Skeletal muscle tissue (tissue), 3 donors: ENCODE measurements at regions not wholly inside any gene's neighbourhood (a gene's known extent, or its start where the extent isn't known, plus 50 kb on each side); places are given as distances from the start of the nearest gene placed in this dataset.
A peak's percentile ranks its signal among the peaks of the same experiment; 100 is the strongest.
"Not testable (repeated sequence)": the region's sequence is repeated elsewhere in the genome, so short reads cannot be mapped to it uniquely, and the experiment has no call there.

ENCODE experiments used
- H3K27ac ChIP-seq: one replicate; pipeline ENCODE4 v1.7.0; 2013; ENCODE audit warnings: mild to moderate bottlenecking, low read depth, low read length, inconsistent platforms
- H3K27me3 ChIP-seq, 3 donors: one replicate each; pipeline ENCODE4 v1.7.0; 2013; ENCODE audit warnings: low read length in 3 of 3; ENCODE audit not compliant: control insufficient read depth in 3 of 3, insufficient read depth in 3 of 3
- H3K36me3 ChIP-seq, 3 donors: one replicate each; pipeline ENCODE4 v1.7.0; 2013; ENCODE audit warnings: low read length in 3 of 3; ENCODE audit not compliant: control insufficient read depth in 3 of 3, insufficient read depth in 3 of 3
- H3K4me1 ChIP-seq, 3 donors: one replicate each; pipeline ENCODE4 v1.7.0; 2013; ENCODE audit warnings: low read length in 3 of 3, mild to moderate bottlenecking in 3 of 3; ENCODE audit not compliant: control insufficient read depth in 3 of 3, insufficient read depth in 3 of 3
- H3K4me3 ChIP-seq, 3 donors: one replicate each; pipeline ENCODE4 v1.7.0; 2013; ENCODE audit warnings: low read length in 3 of 3
- H3K9ac ChIP-seq, 3 donors: one replicate each; pipeline ENCODE4 v1.7.0; 2013; ENCODE audit warnings: low read length in 3 of 3, mild to moderate bottlenecking in 3 of 3, moderate library complexity in 2 of 3, low read depth in 1 of 3
- H3K9me3 ChIP-seq, 3 donors: one replicate each; pipeline ENCODE4 v1.7.0; 2013; ENCODE audit warnings: low read length in 3 of 3; ENCODE audit not compliant: control insufficient read depth in 3 of 3
- donor health status: Osteomylitis.

DNA sequence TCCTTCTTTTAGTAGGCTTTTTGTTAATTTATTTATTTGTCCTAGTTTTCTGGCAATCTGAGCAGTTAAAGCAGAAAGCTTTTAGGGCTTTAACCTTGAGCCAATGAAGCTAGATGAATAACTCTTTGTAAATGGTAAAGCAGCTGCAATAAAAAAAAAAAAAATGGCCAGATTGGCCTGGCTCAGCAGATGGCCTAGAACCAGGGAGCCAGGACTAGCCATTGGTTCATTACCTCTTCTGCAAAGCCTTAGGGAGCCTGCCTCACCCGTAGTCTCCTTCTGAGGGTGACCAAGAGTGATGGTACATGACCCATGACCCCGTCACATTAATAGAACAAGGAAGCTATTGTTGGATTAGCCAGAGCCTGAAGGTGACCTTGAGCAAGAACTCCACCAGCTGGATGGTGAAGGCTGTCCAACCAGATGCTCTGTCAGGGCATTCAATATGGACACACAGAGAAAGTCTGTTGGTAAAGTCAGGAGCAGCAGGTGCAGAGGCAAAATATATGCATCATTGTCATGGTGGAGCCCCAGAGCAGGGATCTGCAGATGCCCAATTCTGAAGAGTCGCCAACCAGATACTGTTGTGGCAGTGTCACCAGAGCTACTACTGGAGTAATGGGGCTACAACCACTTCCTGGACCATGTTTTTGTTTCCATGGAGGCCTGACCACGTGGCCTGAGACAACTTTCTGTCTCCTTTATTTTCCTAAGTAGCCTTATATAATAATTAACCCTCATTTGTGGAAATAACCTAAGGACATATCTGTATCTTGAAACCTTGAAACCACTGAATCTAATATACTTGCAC lies 100.7 kb downstream of the MTX3 start:
- no peak overlapping the region for H3K9ac ChIP-seq
- H3K4me1 ChIP-seq = no peaks in the 10 kb centered on the region
- no peaks in the 10 kb centered on the region for H3K36me3 ChIP-seq
- H3K27ac ChIP-seq = no peak overlapping the region
- H3K27me3 ChIP-seq = no peaks in the 10 kb centered on the region
- H3K4me3 ChIP-seq = no peak overlapping the region
- no peaks in the 10 kb centered on the region for H3K9me3 ChIP-seq

DNA sequence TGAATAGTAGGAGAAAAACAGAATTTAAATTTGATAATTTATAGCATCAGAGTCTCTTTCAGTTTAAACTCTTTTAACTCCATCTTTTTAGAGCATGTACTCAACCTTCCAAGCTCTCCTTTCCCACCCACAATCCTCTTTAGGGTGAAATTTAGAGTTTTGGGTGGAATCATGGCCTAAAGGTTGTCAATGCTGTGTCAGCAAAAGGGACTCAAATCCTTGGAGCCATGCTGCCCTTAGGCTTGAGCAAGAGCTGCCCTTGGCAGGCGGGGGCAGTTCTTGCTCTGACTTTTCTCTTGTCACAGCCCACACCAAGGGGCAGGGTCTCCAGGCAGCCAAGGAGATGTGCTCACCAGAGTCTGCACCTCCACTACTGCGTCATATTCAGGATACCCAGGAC lies 102.4 kb downstream of the MTX3 start:
- Histone ChIP-seq H3K9ac (no peak overlapping the region), H3K27ac (no peak overlapping the region), H3K9me3 (no peaks in the 10 kb centered on the region), H3K4me3 (no peak overlapping the region), H3K27me3 (no peaks in the 10 kb centered on the region), H3K4me1 (no peaks in the 10 kb centered on the region), H3K36me3 (no peaks in the 10 kb centered on the region)

- H3K9me3 ChIP-seq = no peaks in the 10 kb centered on the region
- no peaks in the 10 kb centered on the region for H3K27me3 ChIP-seq
- no peak overlapping the region for H3K9ac ChIP-seq
- H3K4me3 ChIP-seq = no peak overlapping the region
- H3K27ac ChIP-seq = no peak overlapping the region
- no peaks in the 10 kb centered on the region for H3K36me3 ChIP-seq
- no peaks in the 10 kb centered on the region for H3K4me1 ChIP-seq
Observed at GRCh38 chr5:79886925-79887655, 104.0 kb downstream of the MTX3 start.

- H3K27me3 ChIP-seq = no peaks in the 10 kb centered on the region
Observed at GRCh38 chr5:79886456-79886855, 104.6 kb downstream of the MTX3 start.

DNA sequence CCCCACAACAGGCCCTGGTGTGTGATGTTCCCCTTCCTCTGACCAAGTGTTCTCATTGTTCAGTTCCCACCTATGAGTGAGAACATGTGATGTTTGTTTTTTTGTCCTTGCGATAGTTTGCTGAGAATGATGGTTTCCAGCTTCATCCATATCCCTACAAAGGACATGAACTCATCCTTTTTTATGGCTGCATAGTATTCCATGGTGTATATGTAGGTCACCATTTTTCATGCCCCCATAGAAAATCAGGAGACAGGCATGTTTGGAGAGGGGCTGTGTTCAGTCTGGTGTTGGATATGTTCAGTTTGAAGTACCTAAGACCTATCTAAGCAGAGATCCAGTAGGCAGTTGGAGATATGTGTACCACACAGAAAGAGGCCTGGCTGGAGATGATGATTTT lies 111.2 kb downstream of the MTX3 start:
- H3K4me3 ChIP-seq, H3K27ac ChIP-seq, H3K9me3 ChIP-seq, H3K9ac ChIP-seq, H3K36me3 ChIP-seq, H3K4me1 ChIP-seq, H3K27me3 ChIP-seq: not testable (repeated sequence)

More at GRCh38 chr5:79886456-79886855, 104.6 kb downstream of the MTX3 start:
- no peak overlapping the region for H3K4me3 ChIP-seq
- H3K9ac ChIP-seq = no peak overlapping the region
- no peak overlapping the region for H3K27ac ChIP-seq
- no peaks in the 10 kb centered on the region for H3K36me3 ChIP-seq
- H3K4me1 ChIP-seq = no peaks in the 10 kb centered on the region
- no peaks in the 10 kb centered on the region for H3K9me3 ChIP-seq

DNA sequence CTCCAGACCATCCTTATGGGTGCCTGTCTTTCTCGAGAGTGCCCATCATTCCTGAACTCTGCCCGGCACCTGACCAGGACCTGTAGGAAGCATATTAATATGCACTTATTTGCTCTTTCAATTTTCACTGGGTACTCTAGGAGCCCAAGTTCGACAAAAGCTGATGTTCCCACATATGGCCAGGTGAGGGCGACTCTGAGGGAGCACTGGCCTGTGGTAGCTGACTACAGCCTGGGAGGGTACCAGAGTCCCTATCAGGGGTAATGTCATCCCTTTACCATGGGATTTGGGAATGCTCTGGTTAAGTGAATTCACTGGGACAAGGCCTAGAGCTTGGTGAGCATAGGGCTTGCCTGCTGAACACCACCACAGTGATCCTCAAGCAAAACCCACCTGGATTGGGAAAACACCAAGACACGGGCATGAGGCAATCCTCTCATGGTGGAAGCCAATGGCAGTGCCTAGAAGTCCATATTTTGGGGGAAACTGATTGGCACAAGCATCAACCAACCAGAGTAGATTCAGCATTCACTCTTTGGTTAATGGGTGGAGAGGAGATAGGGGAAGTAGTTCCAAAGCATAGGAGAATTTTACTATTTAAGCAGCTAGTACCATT lies 112.2 kb downstream of the MTX3 start:
- Histone ChIP-seq H3K36me3 (no peaks in the 10 kb centered on the region), H3K4me3 (no peak overlapping the region), H3K27me3 (no peaks in the 10 kb centered on the region), H3K9me3 (no peaks in the 10 kb centered on the region), H3K27ac (no peak overlapping the region), H3K4me1 (peaks cover 5 to 9% (median 6%) of the 10 kb centered on the region in 3 donors), H3K9ac (no peak overlapping the region)

DNA sequence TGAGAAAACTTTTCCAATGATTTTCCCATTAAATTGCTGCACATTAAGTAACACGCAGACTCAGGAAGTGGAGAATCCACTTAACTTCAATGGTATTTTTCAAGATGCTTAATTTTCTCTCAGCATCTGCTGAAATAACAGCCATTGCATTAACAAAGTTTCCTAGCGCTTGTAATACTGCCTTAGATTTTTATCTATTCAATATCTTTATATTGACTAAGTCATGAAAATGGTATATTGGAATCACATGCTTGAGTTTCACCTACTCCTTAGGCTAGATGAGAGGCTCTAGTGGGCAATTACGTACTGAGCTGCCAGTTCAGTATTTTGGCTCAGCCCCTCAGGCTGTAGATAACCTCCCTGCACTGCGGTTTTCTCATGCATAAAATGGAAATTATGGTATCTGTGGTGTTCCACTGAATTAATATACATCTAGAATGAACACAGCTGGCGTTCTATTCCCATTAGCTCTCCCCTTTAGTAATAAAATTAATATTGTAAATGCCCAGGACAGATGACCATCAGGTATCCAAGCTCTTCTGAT lies 112.9 kb downstream of the MTX3 start:
- H3K9me3 ChIP-seq = no peaks in the 10 kb centered on the region
- peaks cover 5 to 12% (median 6%) of the 10 kb centered on the region in 3 donors for H3K4me1 ChIP-seq
- H3K27ac ChIP-seq = no peak overlapping the region
- H3K27me3 ChIP-seq = no peaks in the 10 kb centered on the region
- no peaks in the 10 kb centered on the region for H3K36me3 ChIP-seq
- no peak overlapping the region for H3K9ac ChIP-seq
- H3K4me3 ChIP-seq = no peak overlapping the region

DNA sequence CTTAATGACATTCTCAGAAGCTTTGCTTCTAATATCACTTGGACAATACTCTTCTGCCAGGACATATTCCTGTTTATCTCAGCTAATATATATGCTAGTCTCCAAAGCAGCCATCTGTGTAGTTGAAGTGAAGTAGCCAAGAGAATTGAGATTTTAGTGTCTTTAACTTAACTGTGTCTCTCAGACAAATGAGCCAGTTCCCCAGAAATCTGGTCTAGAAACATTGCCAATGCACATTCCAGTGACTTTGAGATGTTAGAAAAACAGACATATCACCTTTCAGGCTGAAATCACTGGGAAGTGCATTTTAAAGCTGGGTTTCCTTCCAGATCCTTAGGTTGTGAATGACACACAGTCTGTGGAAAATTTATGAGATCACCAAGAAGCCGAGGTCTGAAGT lies 114.6 kb downstream of the MTX3 start:
- Histone ChIP-seq H3K9me3 (no peaks in the 10 kb centered on the region), H3K4me3 (no peak overlapping the region), H3K27me3 (no peaks in the 10 kb centered on the region), H3K36me3 (no peaks in the 10 kb centered on the region), H3K27ac (peak overlapping the region; percentile 56), H3K9ac (no peak overlapping the region), H3K4me1 (peaks cover 5 to 12% (median 12%) of the 10 kb centered on the region in 3 donors)

DNA sequence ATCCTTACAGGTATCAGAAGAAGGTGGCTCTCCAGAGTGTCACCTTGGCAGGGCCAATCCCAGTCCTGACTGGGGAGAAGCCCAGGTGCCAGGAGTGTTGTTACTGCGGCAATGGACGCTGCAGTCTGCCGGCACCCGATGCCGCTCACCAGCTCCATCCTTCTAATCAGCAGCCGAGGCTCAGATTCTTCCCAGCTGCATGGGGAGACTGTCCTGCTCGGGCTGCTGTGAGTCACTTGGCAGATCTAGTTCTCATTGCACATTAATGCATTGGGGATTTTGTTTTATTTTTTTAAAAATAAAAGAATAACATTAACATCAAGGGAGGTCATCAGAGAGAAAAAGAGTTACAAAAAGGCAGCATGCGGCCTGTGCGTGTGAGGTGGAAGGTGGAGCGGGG lies 115.8 kb downstream of the MTX3 start:
- H3K27ac ChIP-seq = peak overlapping the region; percentile 69
- peaks cover 5 to 12% (median 12%) of the 10 kb centered on the region in 3 donors for H3K4me1 ChIP-seq
- no peaks in the 10 kb centered on the region for H3K27me3 ChIP-seq
- peak overlapping the region in 1 of 3 donors; percentile 2 for H3K4me3 ChIP-seq
- no peaks in the 10 kb centered on the region for H3K9me3 ChIP-seq
- no peak overlapping the region for H3K9ac ChIP-seq
- no peaks in the 10 kb centered on the region for H3K36me3 ChIP-seq

DNA sequence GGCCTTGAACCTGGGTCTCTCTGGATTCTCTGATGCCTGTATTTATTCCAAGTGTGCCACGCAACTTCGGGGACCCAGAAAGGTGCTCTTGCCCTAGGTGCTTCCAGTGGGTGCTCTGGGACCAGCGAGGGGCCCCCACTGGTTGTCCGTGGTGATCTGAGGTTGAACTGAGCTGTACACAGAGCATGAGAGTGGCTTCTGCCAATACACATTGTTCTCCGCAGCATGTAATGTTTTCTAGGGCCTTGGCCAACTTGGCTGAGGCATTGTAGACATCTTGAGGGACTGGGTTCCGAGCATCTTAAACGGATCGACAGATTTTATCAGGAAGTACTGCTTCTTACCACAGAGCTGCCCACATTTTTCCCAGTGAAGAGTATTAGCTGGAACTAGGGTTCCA lies 117.9 kb downstream of the MTX3 start:
- Histone ChIP-seq H3K4me3 (no peak overlapping the region), H3K9ac (no peak overlapping the region), H3K27me3 (no peaks in the 10 kb centered on the region), H3K27ac (peak overlapping the region; percentile 69), H3K9me3 (peaks cover 0 to 3% (median 0%) of the 10 kb centered on the region in 3 donors), H3K4me1 (peaks cover 5 to 12% (median 12%) of the 10 kb centered on the region in 3 donors), H3K36me3 (no peaks in the 10 kb centered on the region)
